K562 (cell line): ENCODE measurements at regions not wholly inside any gene's neighbourhood (a gene's known extent, or its start where the extent isn't known, plus 50 kb on each side); places are given as distances from the start of the nearest gene placed in this dataset.

Experiments used
- CHD4 ChIP-seq: fragments of 200-600 bp; sonication (generic); IDR thresholded peaks from 3 replicates; pipeline ENCODE4 v1.6.1; 2012; ENCODE audit warnings: low read depth, mild to moderate bottlenecking, mixed read lengths, low read length, inconsistent platforms; ENCODE audit not compliant: insufficient read depth, insufficient replicate concordance, poor library complexity, severe bottlenecking
- E2F3 ChIP-seq: fragments of 250-450 bp; sonication (Bioruptor Pico); IDR thresholded peaks from 2 replicates; pipeline ENCODE4 v1.4.0; 2020; ENCODE audit warnings: mild to moderate bottlenecking
- FOXA3 ChIP-seq, 2 experiments: fragments of 450-650 bp in 1 of 2; sonication (generic) in 1 of 2; formaldehyde crosslinking; IDR thresholded peaks in 1 of 2; conservative IDR thresholded peaks in 1 of 2; 2 replicates each; pipeline versions ENCODE4 v1.4.0 to v1.8.0; 2020 to 2022; ENCODE audit warnings: mild to moderate bottlenecking in 2 of 2, missing genetic modification reagents in 1 of 2
- FOXJ3 ChIP-seq: sonication (generic); formaldehyde crosslinking; IDR thresholded peaks from 2 replicates; pipeline ENCODE4 v1.4.0; 2020; ENCODE audit warnings: mild to moderate bottlenecking, missing genetic modification reagents
- GTF2F1 ChIP-seq: IDR thresholded peaks from 2 replicates; pipeline ENCODE4 v1.6.1; 2011; ENCODE audit warnings: low read depth, low read length, improper control_type of control experiment
- HMG20A ChIP-seq: fragments of 450-650 bp; formaldehyde crosslinking; conservative IDR thresholded peaks from 2 replicates; pipeline ENCODE4 v1.4.0; 2020; ENCODE audit warnings: mild to moderate bottlenecking, mixed read lengths
- KAT2B ChIP-seq: IDR thresholded peaks from one replicate; pipeline ENCODE4 v1.6.1; 2012; ENCODE audit warnings: low read depth, mild to moderate bottlenecking, control low read depth, inconsistent platforms, low read length, moderate library complexity
- MEIS2 ChIP-seq: fragments of 450-650 bp; IDR thresholded peaks from 2 replicates; pipeline ENCODE4 v1.6.1; 2014; ENCODE audit warnings: mild to moderate bottlenecking; ENCODE audit not compliant: partially characterized antibody
- NFRKB ChIP-seq: fragments of 450-650 bp; IDR thresholded peaks from 2 replicates; pipeline ENCODE4 v1.6.1; 2016; ENCODE audit warnings: low read depth
- NFYB ChIP-seq: IDR thresholded peaks from 2 replicates; pipeline ENCODE4 v1.6.1; 2011; ENCODE audit warnings: mild to moderate bottlenecking, moderate library complexity; ENCODE audit not compliant: insufficient read length; ENCODE audit errors: extremely low read depth
- NR2C2 ChIP-seq, 2 experiments: fragments of 200-800 bp in 1 of 2; sonication (Bioruptor generic) in 1 of 2; sonication (generic) in 1 of 2; formaldehyde crosslinking in 1 of 2; IDR thresholded peaks; 2 replicates each; pipeline versions ENCODE4 v1.6.1 to v1.8.0; 2016 to 2022; ENCODE audit warnings: mild to moderate bottlenecking in 1 of 2, missing compliant biosample characterization in 1 of 2, missing genetic modification characterization in 1 of 2, missing genetic modification reagents in 1 of 2
- POLR2B ChIP-seq: fragments of 450-650 bp; IDR thresholded peaks from 2 replicates; pipeline ENCODE4 v1.6.1; 2018; ENCODE audit warnings: low read depth; ENCODE audit not compliant: partially characterized antibody
- RBM39 ChIP-seq: fragments of 200-400 bp; formaldehyde crosslinking; optimal IDR thresholded peaks from 2 replicates; pipeline ENCODE3; 2018; ENCODE audit warnings: low read depth, low read length
- SRSF1 ChIP-seq: fragments of 200-400 bp; formaldehyde crosslinking; IDR thresholded peaks from 2 replicates; pipeline ENCODE4 v1.6.1; 2017; ENCODE audit warnings: mild to moderate bottlenecking, low read depth, low read length, moderate library complexity
- TEAD4 ChIP-seq, 2 experiments: sonication (generic) in 1 of 2; formaldehyde crosslinking in 1 of 2; IDR thresholded peaks; 2 replicates each; pipeline versions ENCODE4 v1.6.1 to v1.8.0; 2012 to 2022; ENCODE audit warnings: borderline replicate concordance in 1 of 2, inconsistent platforms in 1 of 2, low read length in 1 of 2, mild to moderate bottlenecking in 1 of 2, missing genetic modification reagents in 1 of 2
- XRCC3 ChIP-seq: fragments of 450-650 bp; IDR thresholded peaks from 2 replicates; pipeline ENCODE4 v1.6.1; 2017; ENCODE audit warnings: mild to moderate bottlenecking, moderate library complexity
- ZEB2 ChIP-seq: fragments of 450-650 bp; IDR thresholded peaks from 2 replicates; pipeline ENCODE4 v1.6.1; 2016
- ZNF316 ChIP-seq: fragments of 450-650 bp; IDR thresholded peaks from 2 replicates; pipeline ENCODE4 v1.6.1; 2016
- ZNF445 ChIP-seq: fragments of 250-450 bp; sonication (Bioruptor Pico); IDR thresholded peaks from 2 replicates; pipeline ENCODE4 v1.4.0; 2020; ENCODE audit warnings: low read depth, mild to moderate bottlenecking, moderate library complexity
- TF ChIP-seq, protein P1 (sequence below), 2 experiments: fragments of 200-800 bp in 1 of 2; sonication (Bioruptor generic) in 1 of 2; sonication (generic) in 1 of 2; formaldehyde crosslinking in 1 of 2; IDR thresholded peaks in 1 of 2; conservative IDR thresholded peaks in 1 of 2; 2 replicates each; pipeline versions ENCODE4 v1.5.0 to v1.6.1; 2016 to 2020; ENCODE audit warnings: missing compliant biosample characterization in 1 of 2, missing genetic modification characterization in 1 of 2, missing genetic modification reagents in 1 of 2
- TF ChIP-seq, protein P2 (sequence below): sonication (generic); formaldehyde crosslinking; IDR thresholded peaks from 2 replicates; pipeline ENCODE4 v1.5.0; 2020; ENCODE audit warnings: missing genetic modification reagents
- TF ChIP-seq, protein P3 (sequence below): fragments of 250-450 bp; sonication (Bioruptor Pico); IDR thresholded peaks from 2 replicates; pipeline ENCODE4 v1.8.0; 2021; ENCODE audit warnings: moderate library complexity, mild to moderate bottlenecking, inconsistent platforms

DNA sequence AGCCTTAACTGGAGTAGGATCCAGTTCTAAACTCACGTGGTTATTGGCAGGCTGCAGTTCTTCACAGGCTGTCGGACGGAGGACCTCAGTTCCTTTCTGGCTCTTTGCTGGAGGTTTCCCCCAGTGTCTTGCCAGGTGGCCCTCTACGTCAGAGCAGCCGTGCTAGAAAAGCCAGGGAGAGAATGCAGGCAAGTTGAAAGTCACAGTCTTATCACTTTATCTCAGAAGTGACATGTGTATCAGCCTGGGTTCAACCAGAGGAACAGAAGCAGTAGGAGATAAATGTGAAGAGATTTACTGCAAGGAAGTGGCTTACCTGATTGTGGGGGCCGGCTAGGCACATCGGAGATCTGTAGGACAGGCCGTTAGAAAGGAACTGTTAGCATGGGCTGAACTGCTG lies 125.3 kb upstream of the BNIP2 start (continued):
- TF ChIP-seq, protein P1, sequence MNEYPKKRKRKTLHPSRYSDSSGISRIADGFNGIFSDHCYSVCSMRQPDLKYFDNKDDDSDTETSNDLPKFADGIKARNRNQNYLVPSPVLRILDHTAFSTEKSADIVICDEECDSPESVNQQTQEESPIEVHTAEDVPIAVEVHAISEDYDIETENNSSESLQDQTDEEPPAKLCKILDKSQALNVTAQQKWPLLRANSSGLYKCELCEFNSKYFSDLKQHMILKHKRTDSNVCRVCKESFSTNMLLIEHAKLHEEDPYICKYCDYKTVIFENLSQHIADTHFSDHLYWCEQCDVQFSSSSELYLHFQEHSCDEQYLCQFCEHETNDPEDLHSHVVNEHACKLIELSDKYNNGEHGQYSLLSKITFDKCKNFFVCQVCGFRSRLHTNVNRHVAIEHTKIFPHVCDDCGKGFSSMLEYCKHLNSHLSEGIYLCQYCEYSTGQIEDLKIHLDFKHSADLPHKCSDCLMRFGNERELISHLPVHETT (CRISPR knock-in tag; conservative IDR thresholded peaks at IDR 0.05 in 1 of 2, IDR thresholded peaks at IDR 0.05 in 1 of 2), result no peak
- TF ChIP-seq, protein P2, sequence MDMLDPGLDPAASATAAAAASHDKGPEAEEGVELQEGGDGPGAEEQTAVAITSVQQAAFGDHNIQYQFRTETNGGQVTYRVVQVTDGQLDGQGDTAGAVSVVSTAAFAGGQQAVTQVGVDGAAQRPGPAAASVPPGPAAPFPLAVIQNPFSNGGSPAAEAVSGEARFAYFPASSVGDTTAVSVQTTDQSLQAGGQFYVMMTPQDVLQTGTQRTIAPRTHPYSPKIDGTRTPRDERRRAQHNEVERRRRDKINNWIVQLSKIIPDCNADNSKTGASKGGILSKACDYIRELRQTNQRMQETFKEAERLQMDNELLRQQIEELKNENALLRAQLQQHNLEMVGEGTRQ (CRISPR knock-in tag), result no peak
- TF ChIP-seq XRCC3 (no peak), SRSF1 (no peak), RBM39 (no peak), ZEB2 (no peak), NFRKB (no peak), NR2C2 (CRISPR knock-in tag; IDR thresholded peaks at IDR 0.05) (no peak), NR2C2 (tag; IDR thresholded peaks at IDR 0.05) (no peak), FOXJ3 (CRISPR knock-in tag) (no peak), TEAD4 (IDR thresholded peaks at IDR 0.05; ENCODE audit: low read length) (peak; percentile 47; the same call in 1 of the 2 replicates), TEAD4 (CRISPR knock-in tag; IDR thresholded peaks at IDR 0.05; ENCODE audit: borderline replicate concordance) (no peak), CHD4 (no peak), ZNF445 (CRISPR knock-in tag) (no peak), ZNF316 (no peak), HMG20A (CRISPR knock-in tag) (no peak), MEIS2 (peak; percentile 8), FOXA3 (CRISPR knock-in tag; conservative IDR thresholded peaks at IDR 0.05 in 1 of 2, IDR thresholded peaks at IDR 0.05 in 1 of 2) (no peak), POLR2B (no peak), E2F3 (no peak), KAT2B (no peak), GTF2F1 (no peak), NFYB (no peak)
- TF ChIP-seq, protein P3, sequence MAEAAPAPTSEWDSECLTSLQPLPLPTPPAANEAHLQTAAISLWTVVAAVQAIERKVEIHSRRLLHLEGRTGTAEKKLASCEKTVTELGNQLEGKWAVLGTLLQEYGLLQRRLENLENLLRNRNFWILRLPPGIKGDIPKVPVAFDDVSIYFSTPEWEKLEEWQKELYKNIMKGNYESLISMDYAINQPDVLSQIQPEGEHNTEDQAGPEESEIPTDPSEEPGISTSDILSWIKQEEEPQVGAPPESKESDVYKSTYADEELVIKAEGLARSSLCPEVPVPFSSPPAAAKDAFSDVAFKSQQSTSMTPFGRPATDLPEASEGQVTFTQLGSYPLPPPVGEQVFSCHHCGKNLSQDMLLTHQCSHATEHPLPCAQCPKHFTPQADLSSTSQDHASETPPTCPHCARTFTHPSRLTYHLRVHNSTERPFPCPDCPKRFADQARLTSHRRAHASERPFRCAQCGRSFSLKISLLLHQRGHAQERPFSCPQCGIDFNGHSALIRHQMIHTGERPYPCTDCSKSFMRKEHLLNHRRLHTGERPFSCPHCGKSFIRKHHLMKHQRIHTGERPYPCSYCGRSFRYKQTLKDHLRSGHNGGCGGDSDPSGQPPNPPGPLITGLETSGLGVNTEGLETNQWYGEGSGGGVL, result no peak
